GM12864 (cell line): ENCODE measurements at regions not wholly inside any gene's neighbourhood (a gene's known extent, or its start where the extent isn't known, plus 50 kb on each side); places are given as distances from the start of the nearest gene placed in this dataset.

Experiments used
- DNase-seq: peaks from one replicate; pipeline ENCODE4 v3.0.0-alpha.2; 2011; ENCODE audit warnings: low read depth
- H3K4me3 ChIP-seq: 2 replicates; pipeline ENCODE4 v1.5.1; 2011; ENCODE audit warnings: mild to moderate bottlenecking, low read depth, low read length, control low read depth
- TF ChIP-seq, protein P1 (sequence below): IDR thresholded peaks from 2 replicates; pipeline ENCODE4 v1.5.1; 2011; ENCODE audit warnings: low read depth, mild to moderate bottlenecking, moderate library complexity, low read length, control low read depth, inconsistent platforms; ENCODE audit errors: missing control alignments

- H3K4me3 ChIP-seq: no peak overlapping the region
- no peak for DNase-seq
- TF ChIP-seq, protein P1, sequence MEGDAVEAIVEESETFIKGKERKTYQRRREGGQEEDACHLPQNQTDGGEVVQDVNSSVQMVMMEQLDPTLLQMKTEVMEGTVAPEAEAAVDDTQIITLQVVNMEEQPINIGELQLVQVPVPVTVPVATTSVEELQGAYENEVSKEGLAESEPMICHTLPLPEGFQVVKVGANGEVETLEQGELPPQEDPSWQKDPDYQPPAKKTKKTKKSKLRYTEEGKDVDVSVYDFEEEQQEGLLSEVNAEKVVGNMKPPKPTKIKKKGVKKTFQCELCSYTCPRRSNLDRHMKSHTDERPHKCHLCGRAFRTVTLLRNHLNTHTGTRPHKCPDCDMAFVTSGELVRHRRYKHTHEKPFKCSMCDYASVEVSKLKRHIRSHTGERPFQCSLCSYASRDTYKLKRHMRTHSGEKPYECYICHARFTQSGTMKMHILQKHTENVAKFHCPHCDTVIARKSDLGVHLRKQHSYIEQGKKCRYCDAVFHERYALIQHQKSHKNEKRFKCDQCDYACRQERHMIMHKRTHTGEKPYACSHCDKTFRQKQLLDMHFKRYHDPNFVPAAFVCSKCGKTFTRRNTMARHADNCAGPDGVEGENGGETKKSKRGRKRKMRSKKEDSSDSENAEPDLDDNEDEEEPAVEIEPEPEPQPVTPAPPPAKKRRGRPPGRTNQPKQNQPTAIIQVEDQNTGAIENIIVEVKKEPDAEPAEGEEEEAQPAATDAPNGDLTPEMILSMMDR: no peak
Observed at GRCh38 chr4:134888156-134888555, 686.6 kb upstream of the PABPC4L start.

- TF ChIP-seq, protein P1: no peak
- no peak for DNase-seq
- H3K4me3 ChIP-seq: no peak overlapping the region
Observed at GRCh38 chr4:134885436-134885835, 683.8 kb upstream of the PABPC4L start.

DNA sequence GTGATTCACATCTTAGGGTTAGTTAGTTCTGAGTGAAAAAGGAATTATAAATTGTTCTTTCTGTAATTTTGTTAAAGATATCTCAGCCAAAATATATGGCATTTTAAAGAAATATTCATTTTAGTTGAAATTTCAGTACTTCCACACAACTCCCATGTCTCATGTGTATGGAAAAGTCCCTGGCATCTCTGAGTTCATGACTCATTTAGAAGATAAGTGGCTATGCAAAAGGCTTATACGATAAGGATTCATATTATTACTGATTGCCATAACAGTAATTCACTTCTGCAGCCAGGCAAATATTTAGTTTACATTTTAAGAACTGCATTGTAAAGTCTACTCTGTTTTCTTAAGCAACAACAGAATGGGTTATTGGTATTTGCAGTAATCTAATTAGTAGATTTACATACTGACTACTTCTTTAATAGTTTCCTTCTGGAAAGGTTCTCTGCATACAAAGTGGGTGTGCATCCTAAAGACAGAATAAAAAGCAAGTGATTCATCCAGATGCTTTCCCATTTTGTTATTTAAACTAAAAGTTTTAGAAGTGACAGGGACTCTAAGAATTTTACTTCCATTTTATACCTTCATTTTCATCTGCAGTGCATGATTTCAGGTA, 682.4 kb upstream of the PABPC4L start:
- no peak overlapping the region for H3K4me3 ChIP-seq
- TF ChIP-seq, protein P1: no peak
- no peak for DNase-seq

DNA sequence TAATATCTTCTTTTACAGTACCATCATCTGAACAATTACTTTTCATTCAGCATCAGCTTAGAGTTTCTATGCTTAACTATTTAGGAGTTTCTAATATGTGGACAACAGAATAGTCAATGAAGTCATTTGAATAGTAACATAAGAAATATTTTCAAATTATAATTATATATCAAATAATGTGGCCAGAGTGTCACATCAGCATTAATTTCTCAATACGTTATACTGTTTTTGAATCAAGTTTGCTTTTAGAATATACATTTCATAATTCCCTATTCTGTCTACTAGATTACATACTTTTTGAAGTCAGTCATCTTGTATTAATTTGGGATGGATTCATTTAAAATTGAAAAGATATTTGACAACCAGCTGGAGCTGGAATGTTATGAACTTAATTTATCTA, 677.4 kb upstream of the PABPC4L start:
- TF ChIP-seq, protein P1: no peak
- DNase-seq: no peak
- H3K4me3 ChIP-seq: no peak overlapping the region

GRCh38 chr4:134867027-134867426, 665.4 kb upstream of the PABPC4L start:
- no peak overlapping the region for H3K4me3 ChIP-seq
- TF ChIP-seq, protein P1: no peak
- no peak for DNase-seq

DNA sequence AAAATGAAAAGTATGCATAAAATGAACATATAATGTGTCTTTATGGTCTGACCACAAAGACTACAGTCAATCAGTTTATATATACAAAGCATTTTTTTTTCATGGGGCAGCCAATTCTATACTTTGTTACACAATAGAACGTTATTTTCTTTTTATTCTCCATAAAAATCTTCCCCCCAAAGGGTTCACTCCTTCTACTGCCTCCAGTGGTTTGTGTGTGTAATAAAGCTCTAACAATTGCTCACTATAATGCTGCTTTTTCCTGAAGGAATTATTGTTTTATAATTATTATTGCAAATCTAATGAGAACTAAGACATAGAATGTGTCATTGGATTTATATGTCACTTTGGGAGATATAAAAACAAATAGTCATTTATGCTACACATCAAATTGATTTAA, 664.1 kb upstream of the PABPC4L start:
- no peak overlapping the region for H3K4me3 ChIP-seq
- no peak for DNase-seq
- TF ChIP-seq, protein P1: no peak

DNA sequence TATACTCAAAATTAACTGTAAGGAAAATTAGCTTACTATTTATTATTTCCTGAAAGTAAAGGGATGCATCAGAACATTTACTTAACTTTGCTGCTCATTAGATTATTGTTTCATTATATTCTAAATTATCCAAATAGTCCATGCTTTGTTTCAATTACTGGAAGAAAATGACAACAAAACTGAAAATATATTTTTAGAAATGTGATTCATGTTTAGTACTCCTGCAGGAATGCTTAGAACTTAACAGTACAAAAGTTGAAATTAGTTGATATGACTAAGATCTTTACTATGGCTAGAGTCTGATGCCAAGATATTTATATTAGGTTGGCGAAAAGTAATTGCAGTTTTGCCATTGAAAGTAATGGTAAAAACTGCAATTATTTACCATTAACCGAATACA, 660.5 kb upstream of the PABPC4L start:
- no peak for DNase-seq
- TF ChIP-seq, protein P1: no peak
- H3K4me3 ChIP-seq: no peak overlapping the region
